ENCODE measurements at regions not wholly inside any gene's neighbourhood (a gene's known extent, or its start where the extent isn't known, plus 50 kb on each side); places are given as distances from the start of the nearest gene placed in this dataset.

DNA sequence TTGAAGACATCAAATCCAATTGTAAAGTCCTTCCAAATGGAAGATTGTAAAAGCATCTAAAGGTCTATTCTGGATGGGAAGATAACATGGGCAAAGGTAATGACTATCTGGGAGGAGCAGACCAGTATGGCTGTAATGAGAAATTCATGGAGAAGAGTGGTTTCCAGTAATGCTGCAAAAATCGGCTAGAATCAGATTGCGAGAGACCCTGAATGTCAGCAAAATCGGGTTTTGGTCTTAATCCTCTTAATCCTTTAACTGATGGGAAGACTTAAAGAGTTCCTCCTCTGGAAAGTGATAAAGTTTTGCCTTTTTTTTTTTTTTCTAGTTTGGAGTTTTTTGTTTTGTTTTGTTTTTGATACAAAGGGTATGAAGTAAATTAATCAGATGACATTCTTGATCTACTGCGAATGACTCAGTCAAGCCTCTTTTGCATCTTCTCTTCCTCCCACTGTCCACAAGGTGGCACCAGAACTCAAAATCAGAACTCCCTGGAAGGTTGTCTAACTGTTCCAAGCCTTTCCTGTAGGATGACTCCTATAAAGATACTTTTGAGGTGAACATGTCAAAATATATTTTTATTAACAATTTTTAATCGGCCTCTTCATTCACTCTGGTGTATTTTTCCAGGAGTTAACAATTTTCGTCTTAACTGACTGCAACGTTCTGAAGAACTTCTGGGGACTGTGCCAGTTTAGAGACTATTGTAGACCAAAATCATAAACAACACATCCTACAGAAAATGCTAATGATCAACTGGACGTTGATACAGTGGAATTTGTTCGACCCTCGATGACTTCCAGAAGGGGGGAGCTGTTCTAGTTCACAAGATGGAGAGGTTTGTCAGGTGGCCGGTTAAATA lies 213.3 kb upstream of the MIR17HG start:
- WGBS (ENCODE audit: insufficient coverage, low coverage, missing lambda C conversion rate) = 4% methylated on average over 11 of the region's 11 CpGs
- Histone ChIP-seq H2AFZ (ENCODE audit: low read depth, low read length) (no peak overlapping the region), H3K4me1 (replicated peaks in 1 of 2; ENCODE audit: control insufficient read depth in 2 of 2, insufficient read depth in 2 of 2, low read length in 2 of 2) (no peaks in the 10 kb centered on the region), H3K9me1 (ENCODE audit: control insufficient read depth, insufficient read depth, low read length) (no peaks in the 10 kb centered on the region), H3K36me3 (ENCODE audit: control insufficient read depth, insufficient read depth, low read length) (no peaks in the 10 kb centered on the region), H3K9ac (ENCODE audit: insufficient read depth in 1 of 2, low read depth in 2 of 2, low read length in 2 of 2) (no peak overlapping the region), H3K79me2 (ENCODE audit: control insufficient read depth, insufficient read depth, low read length) (no peaks in the 10 kb centered on the region), H4K20me1 (replicated peaks; ENCODE audit: control insufficient read depth, insufficient read depth, low read length) (no peaks in the 10 kb centered on the region), H3K27ac (ENCODE audit: extremely low read depth, low read depth, low read length) (no peak overlapping the region), H3K9me3 (replicated peaks; ENCODE audit: control insufficient read depth, insufficient read depth, low read depth, low read length) (no peaks in the 10 kb centered on the region), H3K27me3 (ENCODE audit: control insufficient read depth in 2 of 2, insufficient read depth in 2 of 2, low read length in 2 of 2) (no peaks in the 10 kb centered on the region), H3K4me2 (ENCODE audit: insufficient read depth, low read length) (no peak overlapping the region), H3K4me3 (no peak overlapping the region)
- ATAC-seq (peak; percentile 94), DNase-seq (ENCODE audit: extremely low read depth in 1 of 4, low spot score in 3 of 4) (peak; percentile 78 to 96 (median 90)), FAIRE-seq (peak; percentile 85)
- CTCF ChIA-PET (ENCODE audit: low intra/inter-chr PET ratio) = interaction anchor here (0.5 to 2.0 kb wide), 10 partner anchors 16 to 588 kb away, joined by 3 to 13 read pairs (median 4); no protein-coding TSS in a partner anchor
- intact Hi-C loops (cut with micrococcal nuclease) = loop anchor here (1.0 to 10.0 kb wide), 5 partner anchors 51 to 681 kb away; no protein-coding TSS in a partner anchor
- POLR2A ChIA-PET = interaction anchor here (0.7 kb wide), 1 partner anchor 25 kb away, joined by 3 read pairs; no protein-coding TSS in a partner anchor
- in situ Hi-C loops (cut with MboI) = no loop called here
- no TSS peak for BruUV-seq (replicated peaks)
- peak; percentile 33; the same call in 1 of the 2 replicates for TF ChIP-seq ZNF384 (IDR thresholded peaks at IDR 0.05; ENCODE audit: low read depth, low read length)
- no peak for TF ChIP-seq GATA2 (CRISPR knock-in tag; IDR thresholded peaks at IDR 0.05)
- TF ChIP-seq SNIP1 (IDR thresholded peaks at IDR 0.05; ENCODE audit: low read depth) = 0 out of 2 replicates have a peak, but pooled peaks have one; percentile 35
- TF ChIP-seq ZNF197 (CRISPR knock-in tag; IDR thresholded peaks at IDR 0.05; ENCODE audit: low read depth) = no peak
- peak; percentile 67; the same call in 1 of the 2 replicates for TF ChIP-seq ARID2 (IDR thresholded peaks at IDR 0.05)
- TF ChIP-seq, protein P1, sequence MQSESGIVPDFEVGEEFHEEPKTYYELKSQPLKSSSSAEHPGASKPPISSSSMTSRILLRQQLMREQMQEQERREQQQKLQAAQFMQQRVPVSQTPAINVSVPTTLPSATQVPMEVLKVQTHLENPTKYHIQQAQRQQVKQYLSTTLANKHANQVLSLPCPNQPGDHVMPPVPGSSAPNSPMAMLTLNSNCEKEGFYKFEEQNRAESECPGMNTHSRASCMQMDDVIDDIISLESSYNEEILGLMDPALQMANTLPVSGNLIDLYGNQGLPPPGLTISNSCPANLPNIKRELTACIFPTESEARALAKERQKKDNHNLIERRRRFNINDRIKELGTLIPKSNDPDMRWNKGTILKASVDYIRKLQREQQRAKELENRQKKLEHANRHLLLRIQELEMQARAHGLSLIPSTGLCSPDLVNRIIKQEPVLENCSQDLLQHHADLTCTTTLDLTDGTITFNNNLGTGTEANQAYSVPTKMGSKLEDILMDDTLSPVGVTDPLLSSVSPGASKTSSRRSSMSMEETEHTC (IDR thresholded peaks at IDR 0.05) = no peak
- TF ChIP-seq TBP (optimal IDR thresholded peaks at IDR 0.05; ENCODE audit: low read depth, low read length) = no peak
- no peak for TF ChIP-seq ADNP (tag; IDR thresholded peaks at IDR 0.05)
- TF ChIP-seq FOXM1 (IDR thresholded peaks at IDR 0.05; ENCODE audit: low read depth) = no peak
- no peak for TF ChIP-seq FOXM1 (CRISPR knock-in tag; IDR thresholded peaks at IDR 0.05; ENCODE audit: low read depth)
- no peak for TF ChIP-seq MED1 (CRISPR knock-in tag; IDR thresholded peaks at IDR 0.05; ENCODE audit: borderline replicate concordance)
- 0 out of 2 replicates have a peak, but pooled peaks have one; percentile 33 for TF ChIP-seq LCOR (CRISPR knock-in tag; IDR thresholded peaks at IDR 0.05)
- no peak for TF ChIP-seq TEAD4 (IDR thresholded peaks at IDR 0.05; ENCODE audit: low read length)
- TF ChIP-seq TEAD4 (CRISPR knock-in tag; IDR thresholded peaks at IDR 0.05; ENCODE audit: borderline replicate concordance) = no peak
- TF ChIP-seq PRPF4 (IDR thresholded peaks at IDR 0.05; ENCODE audit: insufficient read depth, low read depth, low read length, poor library complexity, severe bottlenecking) = no peak
- TF ChIP-seq ZNF707 (CRISPR knock-in tag; conservative IDR thresholded peaks at IDR 0.05) = peak; percentile 31; the same call in 1 of the 2 replicates
- TF ChIP-seq RBM34 (IDR thresholded peaks at IDR 0.05; ENCODE audit: borderline replicate concordance, insufficient read depth, low read length) = no peak
- TF ChIP-seq SRSF9 (IDR thresholded peaks at IDR 0.05; ENCODE audit: borderline replicate concordance, low read depth, low read length) = no peak
- TF ChIP-seq HMG20B (CRISPR knock-in tag; IDR thresholded peaks at IDR 0.05) = 0 out of 2 replicates have a peak, but pooled peaks have one; percentile 65
- TF ChIP-seq BCOR (IDR thresholded peaks at IDR 0.05) = no peak
- TF ChIP-seq ETV6 (IDR thresholded peaks at IDR 0.05; ENCODE audit: borderline replicate concordance in 1 of 2, low read depth in 2 of 2, low read length in 1 of 2) = no peak
- no peak for TF ChIP-seq ETV6 (CRISPR knock-in tag; IDR thresholded peaks at IDR 0.05; ENCODE audit: borderline replicate concordance)
- peak; percentile 80; the same call in 1 of the 2 replicates for TF ChIP-seq ZNF586 (CRISPR knock-in tag; conservative IDR thresholded peaks at IDR 0.05)
- TF ChIP-seq CBX1 (IDR thresholded peaks at IDR 0.05; ENCODE audit: low read depth) = 0 out of 2 replicates have a peak, but pooled peaks have one; percentile 35

Data from K562 (cell line).